ENCODE measurements at regions not wholly inside any gene's neighbourhood (a gene's known extent, or its start where the extent isn't known, plus 50 kb on each side); places are given as distances from the start of the nearest gene placed in this dataset.

DNA sequence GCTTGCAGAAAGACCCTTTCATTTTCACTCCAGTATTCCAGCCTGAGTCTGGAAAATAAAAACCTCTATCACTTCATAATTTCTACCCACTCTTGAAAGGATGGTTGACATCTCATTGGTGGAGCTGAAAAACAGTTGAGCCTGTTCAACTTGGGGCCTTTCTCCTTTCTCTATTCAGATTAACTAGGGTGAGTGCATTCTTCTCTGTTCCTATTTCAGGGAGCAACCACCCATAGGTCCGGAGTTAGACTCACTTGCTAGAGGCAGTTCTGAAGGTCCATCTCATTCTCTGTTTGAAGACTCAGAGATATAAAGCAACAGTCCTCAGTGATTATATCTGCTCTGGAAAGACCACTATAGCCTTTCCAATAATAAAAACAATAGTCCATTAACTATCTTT is 167.9 kb upstream of the SPOPL start:
- TF ChIP-seq, protein P1, sequence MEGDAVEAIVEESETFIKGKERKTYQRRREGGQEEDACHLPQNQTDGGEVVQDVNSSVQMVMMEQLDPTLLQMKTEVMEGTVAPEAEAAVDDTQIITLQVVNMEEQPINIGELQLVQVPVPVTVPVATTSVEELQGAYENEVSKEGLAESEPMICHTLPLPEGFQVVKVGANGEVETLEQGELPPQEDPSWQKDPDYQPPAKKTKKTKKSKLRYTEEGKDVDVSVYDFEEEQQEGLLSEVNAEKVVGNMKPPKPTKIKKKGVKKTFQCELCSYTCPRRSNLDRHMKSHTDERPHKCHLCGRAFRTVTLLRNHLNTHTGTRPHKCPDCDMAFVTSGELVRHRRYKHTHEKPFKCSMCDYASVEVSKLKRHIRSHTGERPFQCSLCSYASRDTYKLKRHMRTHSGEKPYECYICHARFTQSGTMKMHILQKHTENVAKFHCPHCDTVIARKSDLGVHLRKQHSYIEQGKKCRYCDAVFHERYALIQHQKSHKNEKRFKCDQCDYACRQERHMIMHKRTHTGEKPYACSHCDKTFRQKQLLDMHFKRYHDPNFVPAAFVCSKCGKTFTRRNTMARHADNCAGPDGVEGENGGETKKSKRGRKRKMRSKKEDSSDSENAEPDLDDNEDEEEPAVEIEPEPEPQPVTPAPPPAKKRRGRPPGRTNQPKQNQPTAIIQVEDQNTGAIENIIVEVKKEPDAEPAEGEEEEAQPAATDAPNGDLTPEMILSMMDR (IDR thresholded peaks at IDR 0.05) = no peak
- no peak for TF ChIP-seq POLR2A (IDR thresholded peaks at IDR 0.05)

Measured in uterus (tissue), 2 donors.